ENCODE measurements at regions not wholly inside any gene's neighbourhood (a gene's known extent, or its start where the extent isn't known, plus 50 kb on each side); places are given as distances from the start of the nearest gene placed in this dataset.

DNA sequence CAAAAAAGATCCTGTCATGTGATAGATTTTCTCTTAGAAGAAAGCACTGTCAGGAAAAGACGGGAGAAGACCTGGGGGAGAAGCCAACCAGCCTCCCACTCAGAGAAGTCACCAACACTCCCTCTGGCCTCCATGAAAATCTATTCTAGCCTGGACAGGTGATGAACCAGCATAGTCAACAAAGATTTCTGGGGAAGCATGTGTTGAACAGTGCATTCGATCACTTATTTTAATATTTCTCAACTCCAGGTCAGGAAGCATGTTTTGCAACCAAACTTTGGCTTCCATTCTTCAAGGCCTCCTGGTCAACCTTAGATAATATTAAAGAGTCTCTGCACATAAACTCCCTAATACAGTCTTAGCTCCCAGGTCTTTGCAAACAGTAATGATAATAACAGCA is 74.7 kb upstream of the ERCC4 start:
- TF ChIP-seq, protein P1, sequence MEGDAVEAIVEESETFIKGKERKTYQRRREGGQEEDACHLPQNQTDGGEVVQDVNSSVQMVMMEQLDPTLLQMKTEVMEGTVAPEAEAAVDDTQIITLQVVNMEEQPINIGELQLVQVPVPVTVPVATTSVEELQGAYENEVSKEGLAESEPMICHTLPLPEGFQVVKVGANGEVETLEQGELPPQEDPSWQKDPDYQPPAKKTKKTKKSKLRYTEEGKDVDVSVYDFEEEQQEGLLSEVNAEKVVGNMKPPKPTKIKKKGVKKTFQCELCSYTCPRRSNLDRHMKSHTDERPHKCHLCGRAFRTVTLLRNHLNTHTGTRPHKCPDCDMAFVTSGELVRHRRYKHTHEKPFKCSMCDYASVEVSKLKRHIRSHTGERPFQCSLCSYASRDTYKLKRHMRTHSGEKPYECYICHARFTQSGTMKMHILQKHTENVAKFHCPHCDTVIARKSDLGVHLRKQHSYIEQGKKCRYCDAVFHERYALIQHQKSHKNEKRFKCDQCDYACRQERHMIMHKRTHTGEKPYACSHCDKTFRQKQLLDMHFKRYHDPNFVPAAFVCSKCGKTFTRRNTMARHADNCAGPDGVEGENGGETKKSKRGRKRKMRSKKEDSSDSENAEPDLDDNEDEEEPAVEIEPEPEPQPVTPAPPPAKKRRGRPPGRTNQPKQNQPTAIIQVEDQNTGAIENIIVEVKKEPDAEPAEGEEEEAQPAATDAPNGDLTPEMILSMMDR (IDR thresholded peaks at IDR 0.05; ENCODE audit: borderline replicate concordance, extremely low read depth, low read length, poor library complexity, severe bottlenecking) = no peak
- TF ChIP-seq EZH2 (IDR thresholded peaks at IDR 0.05; ENCODE audit: borderline replicate concordance, low read depth, low read length, severe bottlenecking) = no peak
